Suprapubic skin (tissue), 4 donors: ENCODE measurements at regions not wholly inside any gene's neighbourhood (a gene's known extent, or its start where the extent isn't known, plus 50 kb on each side); places are given as distances from the start of the nearest gene placed in this dataset.

Source experiments
- POLR2A ChIP-seq, 2 donors: fragments of 450-650 bp; IDR thresholded peaks; one replicate each; pipeline ENCODE4 v1.6.1; 2017; ENCODE audit warnings: antibody characterized with exemption in 2 of 2, mild to moderate bottlenecking in 2 of 2, moderate library complexity in 2 of 2
- POLR2AphosphoS5 ChIP-seq, 3 donors: sonication (generic); formaldehyde crosslinking; IDR thresholded peaks; one replicate each; pipeline ENCODE4 v1.6.1; 2017; ENCODE audit warnings: antibody characterized with exemption in 3 of 3
- TF ChIP-seq, protein P1 (sequence below), 2 donors: fragments of 200-600 bp in 1 of 2; fragments of 450-650 bp in 1 of 2; sonication (generic) in 1 of 2; IDR thresholded peaks; one replicate each; pipeline ENCODE4 v1.5.1; 2016 to 2019; ENCODE audit warnings: antibody characterized with exemption in 2 of 2, mild to moderate bottlenecking in 1 of 2, moderate library complexity in 1 of 2

DNA sequence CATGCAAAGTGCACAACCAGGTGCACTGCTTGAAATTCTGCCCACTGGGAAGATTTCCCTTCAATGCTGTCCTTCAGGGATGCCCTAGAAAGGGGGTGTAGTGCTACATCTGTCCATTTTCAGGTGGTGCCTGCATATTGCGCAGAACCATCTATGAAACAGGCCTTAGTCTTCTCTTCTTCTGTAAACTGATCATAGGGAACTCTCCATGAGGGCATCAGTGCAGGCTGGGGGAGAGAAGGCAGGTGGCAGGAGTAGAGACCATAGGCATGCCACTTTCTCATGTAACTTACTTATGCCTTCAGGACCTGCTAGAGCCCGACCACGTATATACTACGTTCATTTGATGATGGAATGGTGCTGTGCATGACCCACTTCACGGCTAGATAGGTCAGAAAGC is 912.1 kb downstream of the SLC4A3 start:
- TF ChIP-seq, protein P1, sequence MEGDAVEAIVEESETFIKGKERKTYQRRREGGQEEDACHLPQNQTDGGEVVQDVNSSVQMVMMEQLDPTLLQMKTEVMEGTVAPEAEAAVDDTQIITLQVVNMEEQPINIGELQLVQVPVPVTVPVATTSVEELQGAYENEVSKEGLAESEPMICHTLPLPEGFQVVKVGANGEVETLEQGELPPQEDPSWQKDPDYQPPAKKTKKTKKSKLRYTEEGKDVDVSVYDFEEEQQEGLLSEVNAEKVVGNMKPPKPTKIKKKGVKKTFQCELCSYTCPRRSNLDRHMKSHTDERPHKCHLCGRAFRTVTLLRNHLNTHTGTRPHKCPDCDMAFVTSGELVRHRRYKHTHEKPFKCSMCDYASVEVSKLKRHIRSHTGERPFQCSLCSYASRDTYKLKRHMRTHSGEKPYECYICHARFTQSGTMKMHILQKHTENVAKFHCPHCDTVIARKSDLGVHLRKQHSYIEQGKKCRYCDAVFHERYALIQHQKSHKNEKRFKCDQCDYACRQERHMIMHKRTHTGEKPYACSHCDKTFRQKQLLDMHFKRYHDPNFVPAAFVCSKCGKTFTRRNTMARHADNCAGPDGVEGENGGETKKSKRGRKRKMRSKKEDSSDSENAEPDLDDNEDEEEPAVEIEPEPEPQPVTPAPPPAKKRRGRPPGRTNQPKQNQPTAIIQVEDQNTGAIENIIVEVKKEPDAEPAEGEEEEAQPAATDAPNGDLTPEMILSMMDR (IDR thresholded peaks at IDR 0.05), result no peak
- TF ChIP-seq POLR2A (IDR thresholded peaks at IDR 0.05), result no peak
- TF ChIP-seq POLR2AphosphoS5 (IDR thresholded peaks at IDR 0.05), result no peak
